MM.1S (cell line): ENCODE measurements at regions not wholly inside any gene's neighbourhood (a gene's known extent, or its start where the extent isn't known, plus 50 kb on each side); places are given as distances from the start of the nearest gene placed in this dataset.

Experiments used
- DNase-seq: peaks from one replicate; pipeline ENCODE4 v3.0.0-alpha.2; 2015
- H2AFZ ChIP-seq: fragments of 300-600 bp; sonication (generic); 2 replicates; pipeline ENCODE4 v1.6.0; 2016; ENCODE audit warnings: antibody characterized with exemption, low read length
- H3F3A ChIP-seq: fragments of 300-600 bp; sonication (generic); 2 replicates; pipeline ENCODE4 v1.6.1; 2016; ENCODE audit warnings: mild to moderate bottlenecking, antibody characterized with exemption, low read length, moderate library complexity, mixed read lengths; ENCODE audit not compliant: insufficient read depth
- H3K27ac ChIP-seq: fragments of 300-600 bp; sonication (generic); 2 replicates; pipeline ENCODE4 v1.5.1; 2016; ENCODE audit warnings: mild to moderate bottlenecking, low read length
- H3K27me3 ChIP-seq: fragments of 300-600 bp; sonication (generic); replicated peaks from 2 replicates; pipeline ENCODE4 v1.6.0; 2016; ENCODE audit warnings: low read length; ENCODE audit not compliant: insufficient read depth
- H3K36me3 ChIP-seq: fragments of 300-600 bp; sonication (generic); replicated peaks from 2 replicates; pipeline ENCODE4 v1.6.1; 2016; ENCODE audit warnings: mild to moderate bottlenecking, low read length, mixed read lengths; ENCODE audit not compliant: insufficient read depth
- H3K4me1 ChIP-seq: fragments of 300-600 bp; sonication (generic); 2 replicates; pipeline ENCODE4 v1.6.1; 2016; ENCODE audit warnings: low read length, mixed read lengths
- H3K4me2 ChIP-seq: fragments of 300-600 bp; sonication (generic); 2 replicates; pipeline ENCODE4 v1.6.0; 2016; ENCODE audit warnings: low read depth, low read length
- H3K4me3 ChIP-seq: fragments of 300-600 bp; sonication (generic); 2 replicates; pipeline ENCODE4 v1.5.1; 2016; ENCODE audit warnings: low read length, mixed read lengths
- H3K79me2 ChIP-seq: fragments of 300-600 bp; sonication (generic); 2 replicates; pipeline ENCODE4 v1.6.1; 2016; ENCODE audit warnings: mixed run types, low read length, mixed read lengths
- H3K9ac ChIP-seq: fragments of 300-600 bp; sonication (generic); 2 replicates; pipeline ENCODE4 v1.6.1; 2016; ENCODE audit warnings: low read length, mixed read lengths
- H3K9me2 ChIP-seq: fragments of 300-600 bp; sonication (generic); replicated peaks from 2 replicates; pipeline ENCODE4 v1.6.1; 2016; ENCODE audit warnings: mild to moderate bottlenecking, low read length, mixed read lengths; ENCODE audit not compliant: insufficient read depth
- H3K9me3 ChIP-seq: fragments of 300-600 bp; sonication (generic); replicated peaks from 2 replicates; pipeline ENCODE4 v1.6.1; 2016; ENCODE audit warnings: mild to moderate bottlenecking, low read length, mixed read lengths; ENCODE audit not compliant: insufficient read depth
- H4K20me1 ChIP-seq: fragments of 300-600 bp; sonication (generic); 2 replicates; pipeline ENCODE4 v1.6.1; 2016; ENCODE audit warnings: mild to moderate bottlenecking, low read length, moderate library complexity, mixed read lengths; ENCODE audit not compliant: insufficient read depth
- EZH2 ChIP-seq: fragments of 300-600 bp; sonication (generic); optimal IDR thresholded peaks from 2 replicates; pipeline ENCODE3; 2017; ENCODE audit warnings: low read depth, mild to moderate bottlenecking, antibody characterized with exemption, low read length, mixed read lengths
- EZH2phosphoT487 ChIP-seq: fragments of 300-600 bp; sonication (generic); IDR thresholded peaks from 2 replicates; pipeline ENCODE4 v1.6.1; 2018; ENCODE audit warnings: antibody characterized with exemption, low read length
- TF ChIP-seq, protein P1 (sequence below): fragments of 300-600 bp; sonication (generic); IDR thresholded peaks from 2 replicates; pipeline ENCODE4 v1.5.1; 2016; ENCODE audit warnings: antibody characterized with exemption, low read length, mixed read lengths

DNA sequence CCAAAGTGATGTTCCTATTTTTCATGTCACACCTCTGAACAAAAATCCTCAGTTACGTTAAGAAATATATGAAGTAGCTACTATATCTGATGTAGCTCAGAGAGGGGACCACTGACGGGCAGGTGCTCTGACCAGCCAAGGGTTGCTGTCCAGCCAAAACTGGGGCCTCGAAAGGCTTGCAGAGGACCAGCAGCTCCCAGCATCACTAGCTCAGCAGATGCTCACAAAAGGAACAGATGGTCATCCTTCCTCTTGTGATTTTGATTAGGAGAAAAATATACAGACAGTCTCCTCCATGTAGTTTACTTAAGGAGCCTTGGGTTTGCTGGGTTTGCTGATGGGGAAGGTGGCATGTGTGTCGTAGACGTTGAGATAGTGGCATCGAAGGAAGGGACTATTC is 374.6 kb upstream of the B3GAT1 start:
- no peak for DNase-seq
- Histone ChIP-seq H3K79me2 (no peaks in the 10 kb centered on the region), H3K4me1 (no peaks in the 10 kb centered on the region), H3K4me3 (no peak overlapping the region), H3K4me2 (no peak overlapping the region), H3K9me3 (no peaks in the 10 kb centered on the region), H3K9me2 (no peaks in the 10 kb centered on the region), H3K9ac (no peak overlapping the region), H3F3A (no peaks in the 10 kb centered on the region), H3K27ac (no peak overlapping the region), H3K27me3 (no peaks in the 10 kb centered on the region), H4K20me1 (no peaks in the 10 kb centered on the region), H2AFZ (no peak overlapping the region), H3K36me3 (no peaks in the 10 kb centered on the region)
- TF ChIP-seq EZH2: no peak
- no peak for TF ChIP-seq EZH2phosphoT487
- TF ChIP-seq, protein P1, sequence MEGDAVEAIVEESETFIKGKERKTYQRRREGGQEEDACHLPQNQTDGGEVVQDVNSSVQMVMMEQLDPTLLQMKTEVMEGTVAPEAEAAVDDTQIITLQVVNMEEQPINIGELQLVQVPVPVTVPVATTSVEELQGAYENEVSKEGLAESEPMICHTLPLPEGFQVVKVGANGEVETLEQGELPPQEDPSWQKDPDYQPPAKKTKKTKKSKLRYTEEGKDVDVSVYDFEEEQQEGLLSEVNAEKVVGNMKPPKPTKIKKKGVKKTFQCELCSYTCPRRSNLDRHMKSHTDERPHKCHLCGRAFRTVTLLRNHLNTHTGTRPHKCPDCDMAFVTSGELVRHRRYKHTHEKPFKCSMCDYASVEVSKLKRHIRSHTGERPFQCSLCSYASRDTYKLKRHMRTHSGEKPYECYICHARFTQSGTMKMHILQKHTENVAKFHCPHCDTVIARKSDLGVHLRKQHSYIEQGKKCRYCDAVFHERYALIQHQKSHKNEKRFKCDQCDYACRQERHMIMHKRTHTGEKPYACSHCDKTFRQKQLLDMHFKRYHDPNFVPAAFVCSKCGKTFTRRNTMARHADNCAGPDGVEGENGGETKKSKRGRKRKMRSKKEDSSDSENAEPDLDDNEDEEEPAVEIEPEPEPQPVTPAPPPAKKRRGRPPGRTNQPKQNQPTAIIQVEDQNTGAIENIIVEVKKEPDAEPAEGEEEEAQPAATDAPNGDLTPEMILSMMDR: no peak

DNA sequence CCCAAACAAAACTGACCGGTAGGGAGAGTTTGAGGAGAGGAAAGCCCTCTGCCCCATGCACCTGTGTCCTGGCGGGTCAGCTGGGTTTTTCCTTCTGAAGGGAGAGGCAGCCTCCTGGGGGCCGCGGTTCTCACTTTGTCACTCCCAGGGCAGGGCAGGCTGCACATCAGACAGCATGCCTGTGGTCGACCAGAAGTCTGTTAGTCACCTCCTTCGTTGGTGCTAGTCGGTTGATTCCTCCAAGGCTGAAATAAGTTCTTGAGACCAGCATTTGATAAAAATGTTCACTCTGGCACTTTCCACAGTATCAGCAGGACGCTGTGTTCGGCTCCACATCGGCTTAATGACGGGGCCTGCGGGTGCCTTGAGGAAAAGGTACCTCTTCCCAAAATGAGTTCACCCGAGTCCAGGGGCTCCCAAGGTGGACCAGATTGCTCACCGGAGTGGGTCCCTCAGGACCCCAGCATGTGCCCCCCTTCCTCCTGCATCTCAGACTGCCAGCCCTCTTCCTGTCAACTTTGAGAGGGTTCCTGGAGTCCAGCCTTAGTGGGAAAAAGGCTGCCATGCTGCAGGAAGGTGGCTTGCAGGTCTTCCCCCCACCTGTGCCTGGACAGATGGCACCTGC is 373.7 kb upstream of the B3GAT1 start:
- Histone ChIP-seq H3K4me3 (no peak overlapping the region), H3F3A (no peaks in the 10 kb centered on the region), H3K4me1 (no peaks in the 10 kb centered on the region), H3K36me3 (no peaks in the 10 kb centered on the region), H3K9ac (no peak overlapping the region), H2AFZ (no peak overlapping the region), H3K79me2 (no peaks in the 10 kb centered on the region), H4K20me1 (no peaks in the 10 kb centered on the region), H3K9me2 (no peaks in the 10 kb centered on the region), H3K9me3 (no peaks in the 10 kb centered on the region), H3K4me2 (no peak overlapping the region), H3K27me3 (no peaks in the 10 kb centered on the region), H3K27ac (no peak overlapping the region)
- no peak for DNase-seq
- TF ChIP-seq EZH2phosphoT487 (no peak), EZH2 (no peak)
- TF ChIP-seq, protein P1: no peak

DNA sequence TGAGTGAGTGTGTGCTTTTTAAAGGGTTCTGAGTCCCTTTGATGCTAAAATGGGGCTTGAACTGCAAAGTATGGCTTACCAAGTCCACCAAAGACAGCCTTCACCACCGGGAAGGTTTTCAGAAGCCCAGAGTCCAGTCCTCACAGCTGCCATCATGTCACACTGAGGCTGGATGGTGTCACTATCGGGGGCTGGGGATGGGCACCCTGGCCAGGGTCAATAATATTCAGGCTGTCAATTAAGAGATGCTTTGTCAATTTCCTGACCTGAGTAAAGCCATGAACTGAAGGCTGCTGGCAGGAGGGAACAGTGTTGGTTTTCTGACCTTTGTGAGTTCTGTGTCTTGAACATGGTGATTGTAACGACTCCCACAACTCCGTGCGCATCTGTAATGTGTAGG is 373.0 kb upstream of the B3GAT1 start:
- no peaks in the 10 kb centered on the region for H3K9me3 ChIP-seq
- no peak overlapping the region for H3K4me3 ChIP-seq
- no peaks in the 10 kb centered on the region for H3K9me2 ChIP-seq
- no peaks in the 10 kb centered on the region for H4K20me1 ChIP-seq
- TF ChIP-seq EZH2phosphoT487: no peak
- TF ChIP-seq EZH2: no peak
- TF ChIP-seq, protein P1: no peak
- no peaks in the 10 kb centered on the region for H3K27me3 ChIP-seq
- H3K4me2 ChIP-seq: no peak overlapping the region
- no peak overlapping the region for H3K27ac ChIP-seq
- H3F3A ChIP-seq: no peaks in the 10 kb centered on the region
- DNase-seq: no peak
- no peak overlapping the region for H3K9ac ChIP-seq
- no peak overlapping the region for H2AFZ ChIP-seq
- H3K4me1 ChIP-seq: no peaks in the 10 kb centered on the region
- no peaks in the 10 kb centered on the region for H3K36me3 ChIP-seq
- H3K79me2 ChIP-seq: no peaks in the 10 kb centered on the region
